ENCODE measurements at regions not wholly inside any gene's neighbourhood (a gene's known extent, or its start where the extent isn't known, plus 50 kb on each side); places are given as distances from the start of the nearest gene placed in this dataset.

- TF ChIP-seq CTCF (IDR thresholded peaks at IDR 0.05; ENCODE audit: poor library complexity), result no peak
- no peak for TF ChIP-seq EZH2 (IDR thresholded peaks at IDR 0.05; ENCODE audit: borderline replicate concordance)
Measured at GRCh38 chr18:64201781-64202180, 52.9 kb upstream of the LINC00305 start.

Data from hepatocyte (in vitro differentiated cells).